ENCODE measurements at regions not wholly inside any gene's neighbourhood (a gene's known extent, or its start where the extent isn't known, plus 50 kb on each side); places are given as distances from the start of the nearest gene placed in this dataset.

GRCh38 chr2:71826299-71826698, 321.4 kb downstream of the CYP26B1 start:
- intact Hi-C loops (cut with micrococcal nuclease): no loop called here
- CTCF ChIA-PET: interaction anchor here (1.1 kb wide), 1 partner anchor 271 kb away, joined by 3 read pairs; no protein-coding TSS in a partner anchor
- no peaks in the 10 kb centered on the region for H3K4me1 Mint-ChIP-seq (ENCODE audit: low read depth)

GRCh38 chr2:71824436-71824835, 323.2 kb downstream of the CYP26B1 start:
- intact Hi-C loops (cut with micrococcal nuclease): no loop called here
- no peaks in the 10 kb centered on the region for H3K9me3 Mint-ChIP-seq
- ChIA-PET POLR2A (no interaction called here), CTCF (no interaction called here)
- no peak overlapping the region for H3K4me3 Mint-ChIP-seq
- DNase-seq: no peak
- H3K4me1 Mint-ChIP-seq (ENCODE audit: low read depth): no peaks in the 10 kb centered on the region
- ATAC-seq: no peak
- no peak for TF ChIP-seq CTCF (IDR thresholded peaks at IDR 0.05)
- no peaks in the 10 kb centered on the region for H3K36me3 Mint-ChIP-seq (ENCODE audit: low read depth)
- no peak overlapping the region for H3K27ac Mint-ChIP-seq
- H3K27me3 Mint-ChIP-seq: peaks cover 10% of the 10 kb centered on the region

More at GRCh38 chr2:71826299-71826698, 321.4 kb downstream of the CYP26B1 start:
- Mint-ChIP-seq H3K36me3 (ENCODE audit: low read depth) (no peaks in the 10 kb centered on the region), H3K27ac (no peak overlapping the region), H3K27me3 (peaks cover 12% of the 10 kb centered on the region), H3K4me3 (no peak overlapping the region), H3K9me3 (no peaks in the 10 kb centered on the region)
- DNase-seq: no peak
- no peak for ATAC-seq
- TF ChIP-seq CTCF (IDR thresholded peaks at IDR 0.05): no peak
- POLR2A ChIA-PET: no interaction called here

- no peaks in the 10 kb centered on the region for H3K9me3 Mint-ChIP-seq
- H3K27ac Mint-ChIP-seq: no peak overlapping the region
- DNase-seq: no peak
- POLR2A ChIA-PET: no interaction called here
- no peaks in the 10 kb centered on the region for H3K4me1 Mint-ChIP-seq (ENCODE audit: low read depth)
- CTCF ChIA-PET: no interaction called here
- intact Hi-C loops (cut with micrococcal nuclease): no loop called here
- ATAC-seq: no peak
- no peak overlapping the region for H3K4me3 Mint-ChIP-seq
- no peaks in the 10 kb centered on the region for H3K36me3 Mint-ChIP-seq (ENCODE audit: low read depth)
- TF ChIP-seq CTCF (IDR thresholded peaks at IDR 0.05): no peak
- peaks cover 10% of the 10 kb centered on the region for H3K27me3 Mint-ChIP-seq
Observed at GRCh38 chr2:71823526-71823925, 324.1 kb downstream of the CYP26B1 start.

- CTCF ChIA-PET: no interaction called here
- Mint-ChIP-seq H3K27ac (no peak overlapping the region), H3K36me3 (ENCODE audit: low read depth) (no peaks in the 10 kb centered on the region), H3K4me1 (ENCODE audit: low read depth) (no peaks in the 10 kb centered on the region), H3K27me3 (peaks cover 10% of the 10 kb centered on the region), H3K4me3 (no peak overlapping the region), H3K9me3 (no peaks in the 10 kb centered on the region)
- no peak for ATAC-seq
- no peak for TF ChIP-seq CTCF (IDR thresholded peaks at IDR 0.05)
- POLR2A ChIA-PET: no interaction called here
- intact Hi-C loops (cut with micrococcal nuclease): no loop called here
- DNase-seq: no peak
Observed at GRCh38 chr2:71822463-71822862, 325.2 kb downstream of the CYP26B1 start.

GRCh38 chr2:71821856-71822255, 325.8 kb downstream of the CYP26B1 start:
- CTCF ChIA-PET: no interaction called here
- no peak for DNase-seq
- Mint-ChIP-seq H3K27ac (no peak overlapping the region), H3K27me3 (peaks cover 10% of the 10 kb centered on the region), H3K36me3 (ENCODE audit: low read depth) (no peaks in the 10 kb centered on the region), H3K4me3 (no peak overlapping the region), H3K9me3 (no peaks in the 10 kb centered on the region), H3K4me1 (ENCODE audit: low read depth) (no peaks in the 10 kb centered on the region)
- no peak for TF ChIP-seq CTCF (IDR thresholded peaks at IDR 0.05)
- ATAC-seq: no peak
- POLR2A ChIA-PET: no interaction called here
- intact Hi-C loops (cut with micrococcal nuclease): no loop called here
